B cell (primary cell): ENCODE measurements at regions not wholly inside any gene's neighbourhood (a gene's known extent, or its start where the extent isn't known, plus 50 kb on each side); places are given as distances from the start of the nearest gene placed in this dataset.
"Not testable (repeated sequence)": the region's sequence is repeated elsewhere in the genome, so short reads cannot be mapped to it uniquely, and the experiment has no call there.

Source experiments
- ATAC-seq: fragments of 200-7000 bp; cut with Tn5 transposase; one replicate; pipeline ENCODE4 v1.10.0; 2021; ENCODE audit warnings: low read depth, mild to moderate bottlenecking, moderate number of reproducible peaks, moderate library complexity
- CTCF ChIA-PET: fragments of 350-600 bp; sonication (Branson Sonifier 250); formaldehyde crosslinking; loops from one replicate; lab custom pipeline; 2021; ENCODE audit warnings: antibody characterized with exemption, inconsistent platforms; lab: Charles Lee
- POLR2A ChIA-PET: fragments of 350-600 bp; sonication (Branson Sonifier 250); formaldehyde crosslinking; loops from one replicate; lab custom pipeline; 2021; ENCODE audit warnings: antibody characterized with exemption; lab: Charles Lee
- DNase-seq: peaks from one replicate; pipeline ENCODE4 v3.0.0; 2013
- H2AFZ ChIP-seq: 2 replicates; pipeline ENCODE4 v1.6.1; 2012; ENCODE audit warnings: mild to moderate bottlenecking, low read depth, low read length; ENCODE audit not compliant: insufficient read depth, poor library complexity, severe bottlenecking
- H3K27ac ChIP-seq, 2 donors: 1 replicate in 1 of 2; 2 replicates in 1 of 2; pipeline ENCODE4 v1.5.1; 2012 to 2013; ENCODE audit warnings: low read length in 2 of 2, mild to moderate bottlenecking in 2 of 2, moderate library complexity in 1 of 2
- H3K27me3 ChIP-seq, 4 experiments: fragments of 200-600 bp in 1 of 4; sonication (generic) in 1 of 4; replicated peaks in 1 of 4; 1 replicate in 2 of 4; 2 replicates in 2 of 4; pipeline versions ENCODE4 v1.6.1 to v1.7.0; 2013 to 2016; ENCODE audit warnings: low read length in 3 of 4, mild to moderate bottlenecking in 2 of 4, mixed read lengths in 1 of 4, moderate library complexity in 1 of 4; ENCODE audit not compliant: insufficient read depth in 4 of 4, control insufficient read depth in 3 of 4; ENCODE audit errors: control extremely low read depth in 1 of 4
- H3K36me3 ChIP-seq, 2 experiments: replicated peaks in 1 of 2; 1 replicate in 1 of 2; 2 replicates in 1 of 2; pipeline versions ENCODE4 v1.6.1 to v1.7.1; 2013; ENCODE audit warnings: low read length in 1 of 2; ENCODE audit not compliant: insufficient read depth in 2 of 2, control insufficient read depth in 1 of 2; ENCODE audit errors: control extremely low read depth in 1 of 2, extremely low read depth in 1 of 2
- H3K4me1 ChIP-seq, 2 donors: fragments of 200-600 bp in 1 of 2; sonication (generic) in 1 of 2; 1 replicate in 1 of 2; 2 replicates in 1 of 2; pipeline versions ENCODE4 v1.5.1 to v1.6.1; 2013 to 2017; ENCODE audit warnings: low read length in 2 of 2; ENCODE audit not compliant: control insufficient read depth in 2 of 2, insufficient read depth in 2 of 2
- H3K4me2 ChIP-seq: replicated peaks from 2 replicates; pipeline ENCODE3; 2012; ENCODE audit warnings: mild to moderate bottlenecking, low read depth, low read length; ENCODE audit not compliant: poor library complexity, severe bottlenecking
- H3K4me3 ChIP-seq, 5 experiments: fragments of 200-600 bp in 1 of 5; sonication (generic) in 1 of 5; 1 replicate in 3 of 5; 2 replicates in 2 of 5; pipeline versions ENCODE4 v1.5.1 to v1.7.0; 2011 to 2016; ENCODE audit warnings: low read length in 4 of 5, mild to moderate bottlenecking in 4 of 5, low read depth in 2 of 5, control low read depth in 1 of 5, moderate library complexity in 1 of 5; ENCODE audit not compliant: insufficient read depth in 1 of 5; ENCODE audit errors: control extremely low read depth in 1 of 5, extremely low read depth in 1 of 5
- H3K79me2 ChIP-seq: fragments of 200-600 bp; sonication (generic); one replicate; pipeline ENCODE4 v1.6.0; 2016; ENCODE audit warnings: low read length; ENCODE audit not compliant: control insufficient read depth, insufficient read depth
- H3K9ac ChIP-seq: fragments of 200-600 bp; sonication (generic); 2 replicates; pipeline ENCODE4 v1.6.1; 2017; ENCODE audit warnings: mild to moderate bottlenecking, low read length, moderate library complexity
- H3K9me3 ChIP-seq, 3 donors: one replicate each; pipeline versions ENCODE4 v1.6.1 to v1.7.1; 2013; ENCODE audit warnings: low read length in 2 of 3; ENCODE audit not compliant: control insufficient read depth in 2 of 3, insufficient read depth in 1 of 3; ENCODE audit errors: control extremely low read depth in 1 of 3
- H4K20me1 ChIP-seq: 2 replicates; pipeline ENCODE4 v1.6.0; 2012; ENCODE audit warnings: mild to moderate bottlenecking, low read length; ENCODE audit not compliant: insufficient read depth, control insufficient read depth, poor library complexity, severe bottlenecking
- H3K27ac Mint-ChIP-seq: one replicate; pipeline ENCODE4 v1.8.0; 2021; ENCODE audit warnings: mixed read lengths
- H3K27me3 Mint-ChIP-seq: one replicate; pipeline ENCODE4 v1.8.0; 2021; ENCODE audit warnings: mixed read lengths
- H3K4me1 Mint-ChIP-seq: one replicate; pipeline ENCODE4 v1.8.0; 2021; ENCODE audit warnings: mixed read lengths
- H3K4me3 Mint-ChIP-seq: one replicate; pipeline ENCODE4 v1.8.0; 2021; ENCODE audit warnings: mixed read lengths
- H3K9me3 Mint-ChIP-seq: one replicate; pipeline ENCODE4 v1.8.0; 2022; ENCODE audit warnings: mixed read lengths; ENCODE audit not compliant: insufficient read depth
- CTCF ChIP-seq: fragments of 200-600 bp; IDR thresholded peaks from one replicate; pipeline ENCODE4 v1.8.0; 2022; ENCODE audit warnings: antibody characterized with exemption, mild to moderate bottlenecking
- EZH2 ChIP-seq: IDR thresholded peaks from 2 replicates; pipeline ENCODE4 v1.6.1; 2012; ENCODE audit warnings: borderline replicate concordance, low read depth, mild to moderate bottlenecking, moderate library complexity, low read length; ENCODE audit not compliant: insufficient read depth, poor library complexity, severe bottlenecking
- WGBS: methylation state at CpG from one replicate; pipeline ENCODE4 v1.1.5; 2013; ENCODE audit warnings: missing lambda C conversion rate; ENCODE audit not compliant: insufficient coverage; 5-methylcytosine and 5-hydroxymethylcytosine counted together
- intact Hi-C: fragments of 100-400 bp; cut with micrococcal nuclease; formaldehyde crosslinking; loops from one replicate; pipeline ENCODE4 v1.10.0; 2022

GRCh38 chr20:57814529-57814928 is 104.7 kb upstream of the PMEPA1 start:
- DNase-seq (no peak), ATAC-seq (no peak)
- H3K79me2 ChIP-seq = no peaks in the 10 kb centered on the region
- H3K4me1 Mint-ChIP-seq = peaks cover 5% of the 10 kb centered on the region
- H3K9me3 ChIP-seq = peaks cover 0 to 4% (median 0%) of the 10 kb centered on the region in 3 donors
- H3K27ac ChIP-seq = no peak overlapping the region
- peaks cover 40% of the 10 kb centered on the region for H3K27me3 Mint-ChIP-seq
- ChIA-PET CTCF (no interaction called here), POLR2A (no interaction called here)
- no peak for TF ChIP-seq CTCF
- no peak for TF ChIP-seq EZH2
- H4K20me1 ChIP-seq = no peaks in the 10 kb centered on the region
- no peaks in the 10 kb centered on the region for H3K9me3 Mint-ChIP-seq
- WGBS = 83% methylated on average over 6 of the region's 6 CpGs
- no peak overlapping the region for H3K4me2 ChIP-seq
- intact Hi-C loops = no loop called here
- no peak overlapping the region for H3K27ac Mint-ChIP-seq
- H3K36me3 ChIP-seq = no peaks in the 10 kb centered on the region
- peaks cover 0 to 7% (median 3%) of the 10 kb centered on the region in 4 experiments for H3K27me3 ChIP-seq
- no peak overlapping the region for H3K4me3 Mint-ChIP-seq
- H2AFZ ChIP-seq = no peak overlapping the region
- H3K4me1 ChIP-seq = no peaks in the 10 kb centered on the region
- no peak overlapping the region for H3K9ac ChIP-seq
- no peak overlapping the region for H3K4me3 ChIP-seq

- intact Hi-C loops = no loop called here
- CTCF ChIA-PET = no interaction called here
- H3K27me3 ChIP-seq = peaks cover 0 to 6% (median 2%) of the 10 kb centered on the region in 4 experiments
- no peak overlapping the region for H3K27ac ChIP-seq
- no peak overlapping the region for H3K4me2 ChIP-seq
- H3K79me2 ChIP-seq = no peaks in the 10 kb centered on the region
- ATAC-seq (no peak), DNase-seq (no peak)
- no peak overlapping the region for H3K4me3 ChIP-seq
- POLR2A ChIA-PET = no interaction called here
- no peaks in the 10 kb centered on the region for H3K9me3 ChIP-seq
- TF ChIP-seq EZH2 = no peak
- no peak for TF ChIP-seq CTCF
- H3K9ac ChIP-seq = no peak overlapping the region
- no peaks in the 10 kb centered on the region for H3K36me3 ChIP-seq
- WGBS = 82% methylated on average over 5 of the region's 6 CpGs
- Mint-ChIP-seq H3K27ac (no peak overlapping the region), H3K4me1 (peaks cover 5% of the 10 kb centered on the region), H3K9me3 (no peaks in the 10 kb centered on the region), H3K27me3 (peaks cover 31% of the 10 kb centered on the region), H3K4me3 (no peak overlapping the region)
- no peaks in the 10 kb centered on the region for H4K20me1 ChIP-seq
- H2AFZ ChIP-seq = no peak overlapping the region
- no peaks in the 10 kb centered on the region for H3K4me1 ChIP-seq
Observed at GRCh38 chr20:57813509-57814269, 103.9 kb upstream of the PMEPA1 start.

GRCh38 chr20:57812632-57813031 is 102.8 kb upstream of the PMEPA1 start:
- H3K36me3 ChIP-seq, H3K4me1 Mint-ChIP-seq, H3K4me2 ChIP-seq, H3K27ac Mint-ChIP-seq, H3K9me3 Mint-ChIP-seq, H2AFZ ChIP-seq, H3K4me3 ChIP-seq, H3K4me3 Mint-ChIP-seq, intact Hi-C loops, DNase-seq, H3K27ac ChIP-seq, H3K9ac ChIP-seq, H3K9me3 ChIP-seq, CTCF ChIA-PET, H3K27me3 ChIP-seq, H3K79me2 ChIP-seq, H3K4me1 ChIP-seq, H4K20me1 ChIP-seq, POLR2A ChIA-PET, ATAC-seq: not testable (repeated sequence)
- H3K27me3 Mint-ChIP-seq = peaks cover 27% of the 10 kb centered on the region
- 100% methylated on average over 2 of the region's 4 CpGs for WGBS
